Gastroesophageal sphincter (tissue), 4 donors: ENCODE measurements at regions not wholly inside any gene's neighbourhood (a gene's known extent, or its start where the extent isn't known, plus 50 kb on each side); places are given as distances from the start of the nearest gene placed in this dataset.

Experiments
- ATAC-seq: fragments of 150-250 bp; one replicate; pipeline ENCODE4 v1.9.1; 2016; ENCODE audit warnings: mild to moderate bottlenecking, moderate library complexity
- H3K27ac ChIP-seq, 4 donors: fragments of 200-600 bp; sonication (generic) in 3 of 4; 1 replicate in 3 of 4; 2 replicates in 1 of 4; pipeline ENCODE4 v1.5.1; 2016 to 2019
- H3K27me3 ChIP-seq: fragments of 200-600 bp; sonication (generic); one replicate; pipeline ENCODE4 v1.5.1; 2019
- H3K36me3 ChIP-seq, 2 donors: fragments of 200-600 bp; sonication (generic); one replicate each; pipeline ENCODE4 v1.5.1; 2019; ENCODE audit warnings: control low read depth in 1 of 2
- H3K4me1 ChIP-seq, 3 donors: fragments of 200-600 bp; sonication (generic); 1 replicate in 2 of 3; 2 replicates in 1 of 3; pipeline ENCODE4 v1.5.1; 2016 to 2019; ENCODE audit warnings: control low read depth in 2 of 3
- H3K4me3 ChIP-seq, 2 donors: fragments of 200-600 bp; sonication (generic); one replicate each; pipeline ENCODE4 v1.5.1; 2019; ENCODE audit warnings: mild to moderate bottlenecking in 1 of 2, moderate library complexity in 1 of 2
- H3K9me3 ChIP-seq, 3 donors: fragments of 200-600 bp; sonication (generic); one replicate each; pipeline ENCODE4 v1.5.1; 2017 to 2019; ENCODE audit warnings: control low read depth in 2 of 3
- CTCF ChIP-seq, 4 experiments: fragments of 200-600 bp in 2 of 4; fragments of 450-650 bp in 2 of 4; sonication (generic) in 1 of 4; IDR thresholded peaks; one replicate each; pipeline ENCODE4 v1.5.1; 2017 to 2019; ENCODE audit warnings: antibody characterized with exemption in 4 of 4, mild to moderate bottlenecking in 2 of 4, moderate library complexity in 2 of 4
- EP300 ChIP-seq: sonication (generic); formaldehyde crosslinking; IDR thresholded peaks from one replicate; pipeline ENCODE4 v1.6.1; 2017; ENCODE audit warnings: antibody characterized with exemption, mild to moderate bottlenecking
- POLR2A ChIP-seq, 2 donors: fragments of 450-650 bp; IDR thresholded peaks; one replicate each; pipeline ENCODE4 v1.6.1; 2017; ENCODE audit warnings: antibody characterized with exemption in 2 of 2, mild to moderate bottlenecking in 2 of 2, moderate library complexity in 1 of 2
- POLR2AphosphoS5 ChIP-seq: sonication (generic); formaldehyde crosslinking; IDR thresholded peaks from one replicate; pipeline ENCODE4 v1.6.1; 2017; ENCODE audit warnings: antibody characterized with exemption
- WGBS, 2 donors: methylation state at CpG; one replicate each; pipeline ENCODE4 v1.1.5; 2018; ENCODE audit warnings: low coverage in 1 of 2; 5-methylcytosine and 5-hydroxymethylcytosine counted together

GRCh38 chr10:29734640-29734961 lies 99.8 kb upstream of the SVIL start:
- no peak for ATAC-seq

GRCh38 chr10:29733323-29733722 lies 98.6 kb upstream of the SVIL start:
- Histone ChIP-seq H3K4me3 (peak overlapping the region; percentile 57 to 98), H3K27me3 (no peaks in the 10 kb centered on the region), H3K27ac (peak overlapping the region; percentile 86 to 100 (median 98)), H3K36me3 (peaks cover 0 to 14% of the 10 kb centered on the region in 2 donors), H3K9me3 (no peaks in the 10 kb centered on the region), H3K4me1 (peaks cover 7 to 72% (median 10%) of the 10 kb centered on the region in 3 donors)
- 56 to 68% methylated on average over 2 to 5 of the region's 6 CpGs for WGBS, 2 donors
- ATAC-seq, result no peak
- TF ChIP-seq EP300 (no peak), POLR2AphosphoS5 (no peak), CTCF (IDR thresholded peaks at IDR 0.05) (no peak), POLR2A (IDR thresholded peaks at IDR 0.05) (no peak)

More at GRCh38 chr10:29734640-29734961, 99.8 kb upstream of the SVIL start:
- H3K4me1 ChIP-seq, result peaks cover 0 to 60% (median 7%) of the 10 kb centered on the region in 3 donors
- no peaks in the 10 kb centered on the region for H3K9me3 ChIP-seq
- 17 to 24% methylated on average over 8 to 10 of the region's 10 CpGs for WGBS, 2 donors
- TF ChIP-seq POLR2A (IDR thresholded peaks at IDR 0.05), result no peak
- no peak for TF ChIP-seq CTCF (IDR thresholded peaks at IDR 0.05)
- peak; percentile 35 for TF ChIP-seq POLR2AphosphoS5
- peak overlapping the region; percentile 86 to 100 (median 98) for H3K27ac ChIP-seq
- H3K4me3 ChIP-seq, result peak overlapping the region; percentile 57 to 98
- no peaks in the 10 kb centered on the region for H3K27me3 ChIP-seq
- H3K36me3 ChIP-seq, result peaks cover 0 to 7% of the 10 kb centered on the region in 2 donors

DNA sequence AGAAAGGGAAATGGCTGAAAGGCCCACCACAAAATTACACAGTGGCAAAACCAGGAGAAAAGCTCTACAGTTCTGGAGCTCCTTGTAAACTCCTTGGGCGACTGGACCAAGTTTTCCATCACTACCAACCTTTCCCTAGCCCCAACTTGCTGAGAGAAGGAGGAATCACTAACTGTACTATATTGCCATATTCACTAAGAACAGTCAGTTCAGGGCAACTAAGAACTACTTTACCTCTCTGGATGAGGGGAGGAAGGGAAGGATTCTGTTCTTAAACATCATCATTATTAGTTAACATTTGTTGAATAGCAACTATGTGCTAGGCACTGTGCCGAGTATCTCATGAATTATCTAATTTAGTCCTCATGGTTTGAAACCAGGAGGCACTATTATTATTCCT lies 98.1 kb upstream of the SVIL start:
- Histone ChIP-seq H3K4me1 (peaks cover 8 to 76% (median 11%) of the 10 kb centered on the region in 3 donors), H3K9me3 (no peaks in the 10 kb centered on the region), H3K36me3 (peaks cover 0 to 14% of the 10 kb centered on the region in 2 donors), H3K27me3 (no peaks in the 10 kb centered on the region), H3K4me3 (peak overlapping the region; percentile 57 to 98), H3K27ac (peak overlapping the region; percentile 86 to 100 (median 98))
- 28 to 36% methylated on average over 2 of the region's 2 CpGs for WGBS, 2 donors
- ATAC-seq, result no peak
- TF ChIP-seq EP300 (no peak), POLR2AphosphoS5 (peak; percentile 36)

DNA sequence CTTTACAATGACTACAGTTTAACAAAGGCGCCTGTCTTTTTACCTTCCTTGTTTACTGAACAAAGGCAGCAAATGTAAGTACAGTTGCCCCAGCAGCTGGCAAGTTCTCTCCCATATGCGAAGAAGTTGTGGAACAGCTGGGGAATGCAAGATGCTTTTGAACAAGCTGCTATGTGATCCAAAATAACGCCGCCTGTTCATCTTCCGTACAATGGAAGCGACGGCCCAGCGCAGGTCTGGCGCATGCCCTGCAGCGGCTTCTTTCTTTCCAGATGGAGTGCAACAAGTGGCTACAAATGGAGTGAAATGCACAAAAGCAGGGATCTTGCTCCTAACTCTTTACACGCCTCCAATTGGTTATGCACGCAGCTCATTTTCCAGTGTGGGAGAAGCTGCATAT lies 97.0 kb upstream of the SVIL start:
- Histone ChIP-seq H3K4me3 (peak overlapping the region; percentile 21 to 98), H3K4me1 (peaks cover 7 to 79% (median 14%) of the 10 kb centered on the region in 3 donors), H3K27ac (peak overlapping the region; percentile 52 to 100 (median 98)), H3K9me3 (no peaks in the 10 kb centered on the region), H3K36me3 (peaks cover 0 to 14% of the 10 kb centered on the region in 2 donors), H3K27me3 (no peaks in the 10 kb centered on the region)
- TF ChIP-seq POLR2AphosphoS5 (peak; percentile 21), EP300 (no peak)
- no peak for ATAC-seq
- WGBS, 2 donors, result 38 to 57% methylated on average over 9 to 10 of the region's 12 CpGs

DNA sequence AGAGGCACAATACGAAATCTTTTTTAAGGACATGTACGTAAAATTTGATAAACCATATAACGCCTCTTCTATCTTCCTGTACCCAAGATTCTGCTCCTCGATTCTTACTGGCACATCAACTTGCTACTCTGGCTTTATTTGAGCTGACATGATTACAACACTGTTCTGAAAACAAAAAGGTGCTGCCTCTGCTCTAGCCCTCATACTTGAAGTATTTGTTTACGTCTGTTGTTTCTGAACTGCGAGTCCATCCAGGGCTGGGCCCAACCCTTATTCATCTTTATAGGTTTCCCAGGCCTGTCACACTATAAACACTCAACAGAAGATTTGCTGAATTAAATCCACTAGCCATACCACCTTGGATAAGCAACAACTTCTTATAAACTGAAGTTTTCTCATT lies 96.2 kb upstream of the SVIL start:
- Histone ChIP-seq H3K27me3 (no peaks in the 10 kb centered on the region), H3K4me1 (peaks cover 7 to 87% (median 15%) of the 10 kb centered on the region in 3 donors), H3K4me3 (peak overlapping the region in 1 of 2 donors; percentile 98), H3K36me3 (peaks cover 0 to 21% of the 10 kb centered on the region in 2 donors), H3K27ac (peak overlapping the region; percentile 52 to 100 (median 98)), H3K9me3 (no peaks in the 10 kb centered on the region)
- TF ChIP-seq EP300 (no peak), POLR2AphosphoS5 (peak; percentile 56), POLR2A (IDR thresholded peaks at IDR 0.05) (no peak), CTCF (IDR thresholded peaks at IDR 0.05) (no peak)
- 40 to 41% methylated on average over 6 of the region's 6 CpGs for WGBS, 2 donors
- ATAC-seq, result no peak

- H3K27me3 ChIP-seq, result no peaks in the 10 kb centered on the region
- peak overlapping the region in 1 of 2 donors; percentile 98 for H3K4me3 ChIP-seq
- ATAC-seq, result no peak
- H3K27ac ChIP-seq, result peak overlapping the region; percentile 52 to 100 (median 98)
- peaks cover 9 to 92% (median 16%) of the 10 kb centered on the region in 3 donors for H3K4me1 ChIP-seq
- TF ChIP-seq POLR2A (IDR thresholded peaks at IDR 0.05), result no peak
- peak; percentile 72 for TF ChIP-seq POLR2AphosphoS5
- H3K9me3 ChIP-seq, result no peaks in the 10 kb centered on the region
- 47 to 68% methylated on average over 4 to 5 of the region's 5 CpGs for WGBS, 2 donors
- peaks cover 0 to 21% of the 10 kb centered on the region in 2 donors for H3K36me3 ChIP-seq
These were observed 95.7 kb upstream of the SVIL start for GRCh38 chr10:29730458-29730857.
